ENCODE measurements at regions not wholly inside any gene's neighbourhood (a gene's known extent, or its start where the extent isn't known, plus 50 kb on each side); places are given as distances from the start of the nearest gene placed in this dataset.

DNA sequence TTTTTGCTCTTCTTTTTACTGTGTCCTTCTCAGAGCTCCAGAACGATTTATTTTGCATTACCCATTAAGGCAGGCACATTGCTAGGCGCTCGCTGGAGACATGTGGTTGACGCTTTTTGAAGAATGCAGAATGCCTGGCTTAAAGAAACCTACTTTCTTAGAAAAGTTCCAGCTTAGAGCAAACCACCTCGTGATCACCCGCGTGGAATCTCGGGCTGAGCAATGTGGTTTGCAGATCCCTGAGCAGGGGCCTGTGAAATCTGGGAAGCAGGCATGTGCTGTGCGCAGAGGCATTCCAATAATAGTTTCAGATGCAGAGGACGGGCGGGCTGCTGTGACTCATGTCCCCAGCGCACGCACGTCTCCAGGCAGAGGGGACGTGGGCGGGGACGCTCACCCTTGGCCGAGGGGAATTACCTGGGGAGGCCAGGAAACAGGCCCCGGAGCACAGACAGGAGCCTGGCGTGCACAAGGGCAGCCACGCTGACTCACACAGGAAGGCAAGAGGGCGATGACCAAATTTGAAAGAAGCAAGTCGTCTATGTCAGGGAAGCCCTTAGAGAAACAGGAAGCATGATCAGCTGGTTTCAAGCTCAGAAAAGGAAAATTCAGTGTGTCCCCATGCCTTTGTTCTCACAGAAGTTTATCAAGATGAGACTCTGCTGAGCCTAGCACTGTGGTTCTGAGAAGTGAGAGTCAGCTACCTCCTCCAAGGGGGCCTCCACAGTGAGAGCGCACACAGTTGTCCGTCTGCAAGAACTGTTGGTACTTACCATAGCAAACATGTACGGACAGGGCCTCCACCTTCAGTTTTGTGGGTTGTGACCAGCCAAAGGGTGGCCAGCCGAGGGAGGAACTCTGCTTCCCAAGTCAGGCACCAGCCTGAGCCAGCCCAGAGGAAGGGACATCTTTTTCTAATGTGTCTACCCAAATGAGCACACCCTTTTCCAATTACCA, 218.6 kb downstream of the PIK3R1 start (continued):
- TF ChIP-seq ZNF136 (CRISPR knock-in tag; IDR thresholded peaks at IDR 0.05; ENCODE audit: low read depth) = no peak
- no peak; the same call in 1 of the 2 replicates for TF ChIP-seq PPARG (CRISPR knock-in tag; conservative IDR thresholded peaks at IDR 0.05)
- TF ChIP-seq CENPT (CRISPR knock-in tag; IDR thresholded peaks at IDR 0.05; ENCODE audit: low read depth) = 0 out of 2 replicates have a peak, but pooled peaks have one; percentile 22
- TF ChIP-seq TSC22D2 (CRISPR knock-in tag; IDR thresholded peaks at IDR 0.05; ENCODE audit: borderline replicate concordance) = no peak
- no peak for TF ChIP-seq ZNF777 (CRISPR knock-in tag; IDR thresholded peaks at IDR 0.05)
- no peak for TF ChIP-seq KDM5A (IDR thresholded peaks at IDR 0.05; ENCODE audit: borderline replicate concordance, low read length)
- peak; percentile 80 for TF ChIP-seq MEF2D (CRISPR knock-in tag; IDR thresholded peaks at IDR 0.05)
- TF ChIP-seq BRCA1 (CRISPR knock-in tag; IDR thresholded peaks at IDR 0.05) = no peak
- TF ChIP-seq, protein P1, sequence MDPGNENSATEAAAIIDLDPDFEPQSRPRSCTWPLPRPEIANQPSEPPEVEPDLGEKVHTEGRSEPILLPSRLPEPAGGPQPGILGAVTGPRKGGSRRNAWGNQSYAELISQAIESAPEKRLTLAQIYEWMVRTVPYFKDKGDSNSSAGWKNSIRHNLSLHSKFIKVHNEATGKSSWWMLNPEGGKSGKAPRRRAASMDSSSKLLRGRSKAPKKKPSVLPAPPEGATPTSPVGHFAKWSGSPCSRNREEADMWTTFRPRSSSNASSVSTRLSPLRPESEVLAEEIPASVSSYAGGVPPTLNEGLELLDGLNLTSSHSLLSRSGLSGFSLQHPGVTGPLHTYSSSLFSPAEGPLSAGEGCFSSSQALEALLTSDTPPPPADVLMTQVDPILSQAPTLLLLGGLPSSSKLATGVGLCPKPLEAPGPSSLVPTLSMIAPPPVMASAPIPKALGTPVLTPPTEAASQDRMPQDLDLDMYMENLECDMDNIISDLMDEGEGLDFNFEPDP (CRISPR knock-in tag; conservative IDR thresholded peaks at IDR 0.05) = no peak
- TF ChIP-seq GATAD2A (CRISPR knock-in tag; IDR thresholded peaks at IDR 0.05) = no peak
- TF ChIP-seq, protein P2, sequence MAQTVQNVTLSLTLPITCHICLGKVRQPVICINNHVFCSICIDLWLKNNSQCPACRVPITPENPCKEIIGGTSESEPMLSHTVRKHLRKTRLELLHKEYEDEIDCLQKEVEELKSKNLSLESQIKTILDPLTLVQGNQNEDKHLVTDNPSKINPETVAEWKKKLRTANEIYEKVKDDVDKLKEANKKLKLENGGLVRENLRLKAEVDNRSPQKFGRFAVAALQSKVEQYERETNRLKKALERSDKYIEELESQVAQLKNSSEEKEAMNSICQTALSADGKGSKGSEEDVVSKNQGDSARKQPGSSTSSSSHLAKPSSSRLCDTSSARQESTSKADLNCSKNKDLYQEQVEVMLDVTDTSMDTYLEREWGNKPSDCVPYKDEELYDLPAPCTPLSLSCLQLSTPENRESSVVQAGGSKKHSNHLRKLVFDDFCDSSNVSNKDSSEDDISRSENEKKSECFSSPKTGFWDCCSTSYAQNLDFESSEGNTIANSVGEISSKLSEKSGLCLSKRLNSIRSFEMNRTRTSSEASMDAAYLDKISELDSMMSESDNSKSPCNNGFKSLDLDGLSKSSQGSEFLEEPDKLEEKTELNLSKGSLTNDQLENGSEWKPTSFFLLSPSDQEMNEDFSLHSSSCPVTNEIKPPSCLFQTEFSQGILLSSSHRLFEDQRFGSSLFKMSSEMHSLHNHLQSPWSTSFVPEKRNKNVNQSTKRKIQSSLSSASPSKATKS (CRISPR knock-in tag; IDR thresholded peaks at IDR 0.05) = no peak
- no peak for TF ChIP-seq CBX5 (CRISPR knock-in tag; IDR thresholded peaks at IDR 0.05; ENCODE audit: borderline replicate concordance)
- no peak for TF ChIP-seq TP53 (CRISPR knock-in tag; conservative IDR thresholded peaks at IDR 0.05)
- no peak for TF ChIP-seq ZNF878 (CRISPR knock-in tag; IDR thresholded peaks at IDR 0.05)
- no peak for TF ChIP-seq ZBTB42 (CRISPR knock-in tag; IDR thresholded peaks at IDR 0.05)
- TF ChIP-seq HNRNPH1 (optimal IDR thresholded peaks at IDR 0.05; ENCODE audit: low read depth, low read length) = no peak
- TF ChIP-seq KDM2A (CRISPR knock-in tag; IDR thresholded peaks at IDR 0.05; ENCODE audit: borderline replicate concordance, low read depth) = peak; percentile 57; the same call in 1 of the 2 replicates
- peak; percentile 57; the same call in 1 of the 2 replicates for TF ChIP-seq KAT8 (CRISPR knock-in tag; IDR thresholded peaks at IDR 0.05)
- TF ChIP-seq ZNF24 (IDR thresholded peaks at IDR 0.05) = no peak
- TF ChIP-seq ZNF17 (CRISPR knock-in tag; IDR thresholded peaks at IDR 0.05) = no peak
- TF ChIP-seq BORCS8-MEF2B (CRISPR knock-in tag; IDR thresholded peaks at IDR 0.05) = no peak
- TF ChIP-seq, protein P3, sequence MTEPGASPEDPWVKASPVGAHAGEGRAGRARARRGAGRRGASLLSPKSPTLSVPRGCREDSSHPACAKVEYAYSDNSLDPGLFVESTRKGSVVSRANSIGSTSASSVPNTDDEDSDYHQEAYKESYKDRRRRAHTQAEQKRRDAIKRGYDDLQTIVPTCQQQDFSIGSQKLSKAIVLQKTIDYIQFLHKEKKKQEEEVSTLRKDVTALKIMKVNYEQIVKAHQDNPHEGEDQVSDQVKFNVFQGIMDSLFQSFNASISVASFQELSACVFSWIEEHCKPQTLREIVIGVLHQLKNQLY (CRISPR knock-in tag; IDR thresholded peaks at IDR 0.05) = 0 out of 2 replicates have a peak, but pooled peaks have one; percentile 25
- TF ChIP-seq NFE2L1 (CRISPR knock-in tag; IDR thresholded peaks at IDR 0.05; ENCODE audit: borderline replicate concordance) = no peak
- TF ChIP-seq ZNF672 (CRISPR knock-in tag; IDR thresholded peaks at IDR 0.05) = no peak
- no peak for TF ChIP-seq ZNF225 (CRISPR knock-in tag; IDR thresholded peaks at IDR 0.05)
- TF ChIP-seq, protein P4, sequence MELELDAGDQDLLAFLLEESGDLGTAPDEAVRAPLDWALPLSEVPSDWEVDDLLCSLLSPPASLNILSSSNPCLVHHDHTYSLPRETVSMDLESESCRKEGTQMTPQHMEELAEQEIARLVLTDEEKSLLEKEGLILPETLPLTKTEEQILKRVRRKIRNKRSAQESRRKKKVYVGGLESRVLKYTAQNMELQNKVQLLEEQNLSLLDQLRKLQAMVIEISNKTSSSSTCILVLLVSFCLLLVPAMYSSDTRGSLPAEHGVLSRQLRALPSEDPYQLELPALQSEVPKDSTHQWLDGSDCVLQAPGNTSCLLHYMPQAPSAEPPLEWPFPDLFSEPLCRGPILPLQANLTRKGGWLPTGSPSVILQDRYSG (CRISPR knock-in tag; IDR thresholded peaks at IDR 0.05) = no peak

Data from HepG2 (cell line).